ENCODE measurements at regions not wholly inside any gene's neighbourhood (a gene's known extent, or its start where the extent isn't known, plus 50 kb on each side); places are given as distances from the start of the nearest gene placed in this dataset.

DNA sequence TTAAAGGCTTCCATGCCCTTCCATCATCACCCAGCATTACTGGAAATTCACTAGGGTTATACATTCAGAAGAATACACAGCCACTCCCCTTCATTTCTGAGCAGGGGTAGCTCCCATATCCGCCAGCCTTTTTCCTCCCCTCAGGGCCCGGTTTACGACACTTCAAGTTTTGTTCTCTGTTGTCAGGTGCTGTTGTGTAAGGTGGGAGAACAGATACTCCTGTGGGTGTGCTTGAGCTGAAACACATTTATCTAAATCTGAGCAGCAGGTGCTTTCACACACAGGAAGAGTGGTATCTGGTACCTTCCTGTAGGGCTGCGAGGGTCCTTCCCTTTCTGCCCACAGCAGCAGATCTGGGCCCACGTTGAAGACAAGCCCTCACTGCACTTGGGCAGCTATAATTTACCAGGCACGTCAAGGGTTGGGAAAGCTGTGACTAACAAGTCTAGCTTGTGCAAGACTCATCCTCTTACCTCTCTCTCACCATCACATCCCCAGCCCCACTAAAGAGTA, 215.8 kb upstream of the RREB1 start:
- H4K20me1 ChIP-seq (replicated peaks; ENCODE audit: control insufficient read depth, extremely low read depth, insufficient read depth, low read length) = no peaks in the 10 kb centered on the region
- H3K36me3 ChIP-seq (ENCODE audit: control insufficient read depth in 2 of 2, extremely low read depth in 1 of 2, insufficient read depth in 2 of 2, low read length in 2 of 2) = no peaks in the 10 kb centered on the region
- TF ChIP-seq FOS (IDR thresholded peaks at IDR 0.05; ENCODE audit: borderline replicate concordance, insufficient read depth, low read length) (no peak), MYC (IDR thresholded peaks at IDR 0.05; ENCODE audit: low read depth, low read length) (no peak), JUN (IDR thresholded peaks at IDR 0.05; ENCODE audit: borderline replicate concordance, insufficient read depth, insufficient read length, low read depth) (no peak), EZH2 (IDR thresholded peaks at IDR 0.05; ENCODE audit: borderline replicate concordance, low read depth, low read length, severe bottlenecking) (no peak), POLR2AphosphoS5 (IDR thresholded peaks at IDR 0.05; ENCODE audit: insufficient read depth, low read depth, low read length) (no peak), POLR2A (IDR thresholded peaks at IDR 0.05; ENCODE audit: low read depth, low read length) (no peak), GATA2 (IDR thresholded peaks at IDR 0.05; ENCODE audit: insufficient read depth, insufficient read length, low read depth, low read length) (no peak)
- TF ChIP-seq, protein P1, sequence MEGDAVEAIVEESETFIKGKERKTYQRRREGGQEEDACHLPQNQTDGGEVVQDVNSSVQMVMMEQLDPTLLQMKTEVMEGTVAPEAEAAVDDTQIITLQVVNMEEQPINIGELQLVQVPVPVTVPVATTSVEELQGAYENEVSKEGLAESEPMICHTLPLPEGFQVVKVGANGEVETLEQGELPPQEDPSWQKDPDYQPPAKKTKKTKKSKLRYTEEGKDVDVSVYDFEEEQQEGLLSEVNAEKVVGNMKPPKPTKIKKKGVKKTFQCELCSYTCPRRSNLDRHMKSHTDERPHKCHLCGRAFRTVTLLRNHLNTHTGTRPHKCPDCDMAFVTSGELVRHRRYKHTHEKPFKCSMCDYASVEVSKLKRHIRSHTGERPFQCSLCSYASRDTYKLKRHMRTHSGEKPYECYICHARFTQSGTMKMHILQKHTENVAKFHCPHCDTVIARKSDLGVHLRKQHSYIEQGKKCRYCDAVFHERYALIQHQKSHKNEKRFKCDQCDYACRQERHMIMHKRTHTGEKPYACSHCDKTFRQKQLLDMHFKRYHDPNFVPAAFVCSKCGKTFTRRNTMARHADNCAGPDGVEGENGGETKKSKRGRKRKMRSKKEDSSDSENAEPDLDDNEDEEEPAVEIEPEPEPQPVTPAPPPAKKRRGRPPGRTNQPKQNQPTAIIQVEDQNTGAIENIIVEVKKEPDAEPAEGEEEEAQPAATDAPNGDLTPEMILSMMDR (IDR thresholded peaks at IDR 0.05; ENCODE audit: extremely low read depth in 1 of 2, insufficient read depth in 1 of 2, low read depth in 1 of 2, low read length in 2 of 2) = no peak
- TF ChIP-seq, protein P2, sequence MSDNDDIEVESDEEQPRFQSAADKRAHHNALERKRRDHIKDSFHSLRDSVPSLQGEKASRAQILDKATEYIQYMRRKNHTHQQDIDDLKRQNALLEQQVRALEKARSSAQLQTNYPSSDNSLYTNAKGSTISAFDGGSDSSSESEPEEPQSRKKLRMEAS (IDR thresholded peaks at IDR 0.05; ENCODE audit: insufficient read depth, insufficient read length) = no peak
- no peaks in the 10 kb centered on the region for H3K4me1 ChIP-seq (ENCODE audit: control insufficient read depth, extremely low read depth, insufficient read depth, low read length)
- no peaks in the 10 kb centered on the region for H3K9me1 ChIP-seq (replicated peaks; ENCODE audit: control insufficient read depth, extremely low read depth, insufficient read depth, low read length)
- H3K79me2 ChIP-seq (ENCODE audit: control insufficient read depth, insufficient read depth, low read length) = no peaks in the 10 kb centered on the region
- no peaks in the 10 kb centered on the region for H3K9me3 ChIP-seq (replicated peaks; ENCODE audit: control insufficient read depth, insufficient read depth, low read length)
- no peak overlapping the region for H3K4me2 ChIP-seq (ENCODE audit: insufficient read depth, low read length)
- POLR2A ChIA-PET = no interaction called here
- DNase-seq (ENCODE audit: low read depth, low spot score) (no peak), FAIRE-seq (no peak)
- no TSS peak for BruUV-seq (replicated peaks)
- H3K4me3 ChIP-seq (replicated peaks in 1 of 3; ENCODE audit: insufficient read depth in 1 of 3, low read depth in 1 of 3, low read length in 3 of 3) = no peak overlapping the region
- intact Hi-C loops (cut with micrococcal nuclease) = no loop called here
- CTCF ChIA-PET = interaction anchor here (1.8 kb wide), 1 partner anchor 133 kb away, joined by 4 read pairs; no protein-coding TSS in a partner anchor
- no peak overlapping the region for H3K27ac ChIP-seq (ENCODE audit: insufficient read depth, low read depth, low read length)
- no peak overlapping the region for H2AFZ ChIP-seq (ENCODE audit: low read depth, low read length)
- dilution Hi-C loops (cut with MboI; ENCODE audit: extremely low pct_ligation_motif_present, low sequenced_read_pairs) = no loop called here
- no peak overlapping the region for H3K9ac ChIP-seq (replicated peaks; ENCODE audit: extremely low read depth, insufficient read depth, low read length)
- H3K27me3 ChIP-seq (ENCODE audit: control insufficient read depth in 2 of 2, insufficient read depth in 2 of 2, low read length in 2 of 2) = no peaks in the 10 kb centered on the region
